ENCODE measurements at regions not wholly inside any gene's neighbourhood (a gene's known extent, or its start where the extent isn't known, plus 50 kb on each side); places are given as distances from the start of the nearest gene placed in this dataset.
A peak's percentile ranks its signal among the peaks of the same experiment; 100 is the strongest.

- intact Hi-C loops (cut with DNase I): no loop called here
- Histone ChIP-seq H3K9me3 (ENCODE audit: control insufficient read depth in 2 of 3, insufficient read depth in 1 of 3, low read length in 3 of 3) (no peaks in the 10 kb centered on the region), H3K4me1 (ENCODE audit: control insufficient read depth in 2 of 3, insufficient read depth in 2 of 3, low read depth in 1 of 3, low read length in 3 of 3) (no peaks in the 10 kb centered on the region), H3K9ac (ENCODE audit: low read length in 3 of 3) (no peak overlapping the region), H3K27me3 (ENCODE audit: control insufficient read depth, insufficient read depth, low read length) (no peaks in the 10 kb centered on the region), H3K4me3 (ENCODE audit: low read length in 3 of 3) (no peak overlapping the region), H3K27ac (ENCODE audit: low read depth in 2 of 2, low read length in 2 of 2) (no peak overlapping the region), H3K36me3 (ENCODE audit: control insufficient read depth in 2 of 3, insufficient read depth in 3 of 3, low read length in 3 of 3) (no peaks in the 10 kb centered on the region)
- no peak for FAIRE-seq
- no peak for DNase-seq
- TF ChIP-seq CTCF (IDR thresholded peaks at IDR 0.05; ENCODE audit: borderline replicate concordance, extremely low read depth, insufficient read depth): no peak
Observed at GRCh38 chr9:12056874-12057273, 636.3 kb upstream of the TYRP1 start.

GRCh38 chr9:12060067-12060466 lies 633.1 kb upstream of the TYRP1 start:
- no peaks in the 10 kb centered on the region for H3K27me3 ChIP-seq (ENCODE audit: control insufficient read depth, insufficient read depth, low read length)
- TF ChIP-seq CTCF (IDR thresholded peaks at IDR 0.05; ENCODE audit: borderline replicate concordance, extremely low read depth, insufficient read depth): no peak
- no peaks in the 10 kb centered on the region for H3K9me3 ChIP-seq (ENCODE audit: control insufficient read depth in 2 of 3, insufficient read depth in 1 of 3, low read length in 3 of 3)
- H3K27ac ChIP-seq (ENCODE audit: low read depth in 2 of 2, low read length in 2 of 2): no peak overlapping the region
- DNase-seq: no peak
- H3K9ac ChIP-seq (ENCODE audit: low read length in 3 of 3): no peak overlapping the region
- intact Hi-C loops (cut with DNase I): no loop called here
- no peak for FAIRE-seq
- H3K4me1 ChIP-seq (ENCODE audit: control insufficient read depth in 2 of 3, insufficient read depth in 2 of 3, low read depth in 1 of 3, low read length in 3 of 3): no peaks in the 10 kb centered on the region
- no peak overlapping the region for H3K4me3 ChIP-seq (ENCODE audit: low read length in 3 of 3)
- H3K36me3 ChIP-seq (ENCODE audit: control insufficient read depth in 2 of 3, insufficient read depth in 3 of 3, low read length in 3 of 3): no peaks in the 10 kb centered on the region

GRCh38 chr9:12060811-12061210 lies 632.4 kb upstream of the TYRP1 start:
- H3K36me3 ChIP-seq (ENCODE audit: control insufficient read depth in 2 of 3, insufficient read depth in 3 of 3, low read length in 3 of 3): no peaks in the 10 kb centered on the region
- no peak overlapping the region for H3K27ac ChIP-seq (ENCODE audit: low read depth in 2 of 2, low read length in 2 of 2)
- no peak for TF ChIP-seq CTCF (IDR thresholded peaks at IDR 0.05; ENCODE audit: borderline replicate concordance, extremely low read depth, insufficient read depth)
- intact Hi-C loops (cut with DNase I): no loop called here
- DNase-seq: no peak
- no peak overlapping the region for H3K4me3 ChIP-seq (ENCODE audit: low read length in 3 of 3)
- no peaks in the 10 kb centered on the region for H3K27me3 ChIP-seq (ENCODE audit: control insufficient read depth, insufficient read depth, low read length)
- no peaks in the 10 kb centered on the region for H3K9me3 ChIP-seq (ENCODE audit: control insufficient read depth in 2 of 3, insufficient read depth in 1 of 3, low read length in 3 of 3)
- no peak overlapping the region for H3K9ac ChIP-seq (ENCODE audit: low read length in 3 of 3)
- H3K4me1 ChIP-seq (ENCODE audit: control insufficient read depth in 2 of 3, insufficient read depth in 2 of 3, low read depth in 1 of 3, low read length in 3 of 3): no peaks in the 10 kb centered on the region
- no peak for FAIRE-seq

- Histone ChIP-seq H3K27ac (ENCODE audit: low read depth in 2 of 2, low read length in 2 of 2) (no peak overlapping the region), H3K4me3 (ENCODE audit: low read length in 3 of 3) (no peak overlapping the region), H3K9me3 (ENCODE audit: control insufficient read depth in 2 of 3, insufficient read depth in 1 of 3, low read length in 3 of 3) (no peaks in the 10 kb centered on the region), H3K36me3 (ENCODE audit: control insufficient read depth in 2 of 3, insufficient read depth in 3 of 3, low read length in 3 of 3) (no peaks in the 10 kb centered on the region), H3K4me1 (ENCODE audit: control insufficient read depth in 2 of 3, insufficient read depth in 2 of 3, low read depth in 1 of 3, low read length in 3 of 3) (no peaks in the 10 kb centered on the region), H3K27me3 (ENCODE audit: control insufficient read depth, insufficient read depth, low read length) (no peaks in the 10 kb centered on the region), H3K9ac (ENCODE audit: low read length in 3 of 3) (no peak overlapping the region)
- DNase-seq: peak in 2 of 5 donors; percentile 6 to 11
- TF ChIP-seq CTCF (IDR thresholded peaks at IDR 0.05; ENCODE audit: borderline replicate concordance, extremely low read depth, insufficient read depth): no peak
- no peak for FAIRE-seq
- intact Hi-C loops (cut with DNase I): no loop called here
Observed at GRCh38 chr9:12065050-12065449, 628.1 kb upstream of the TYRP1 start.

Data from kidney (tissue), 13 donors.